GM18519 (cell line): ENCODE measurements at regions not wholly inside any gene's neighbourhood (a gene's known extent, or its start where the extent isn't known, plus 50 kb on each side); places are given as distances from the start of the nearest gene placed in this dataset.

ENCODE experiments used
- ATAC-seq: cut with Tn5 transposase; IDR thresholded peaks from one replicate; pipeline ENCODE4 v1.9.1; 2021; ENCODE audit warnings: mild to moderate bottlenecking, moderate library complexity; ENCODE audit not compliant: unreplicated experiment, low FRiP score

DNA sequence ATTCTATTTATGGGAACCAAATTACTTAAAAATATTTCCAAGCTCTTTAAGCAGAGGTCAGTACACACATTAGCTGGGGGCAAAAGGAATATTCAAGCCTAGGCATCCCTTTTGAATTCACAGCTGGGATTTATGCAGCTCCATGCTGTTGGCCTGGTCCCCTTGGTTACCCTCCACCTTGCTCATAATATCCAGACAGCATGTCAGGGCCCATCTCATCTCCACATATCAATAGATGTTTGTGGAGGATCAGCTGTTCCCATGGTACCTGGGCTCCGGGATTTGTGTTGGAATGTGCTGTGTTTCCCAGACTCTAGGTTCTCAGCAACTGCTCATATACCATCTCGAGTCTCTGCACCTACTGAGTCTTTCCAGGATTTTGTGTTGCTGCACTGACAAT, 534.8 kb downstream of the BMP2 start:
- ATAC-seq: no peak

GRCh38 chr20:7305976-7306375, 538.5 kb downstream of the BMP2 start:
- ATAC-seq: no peak

- ATAC-seq: no peak
Observed at GRCh38 chr20:7308163-7308562, 540.7 kb downstream of the BMP2 start.

DNA sequence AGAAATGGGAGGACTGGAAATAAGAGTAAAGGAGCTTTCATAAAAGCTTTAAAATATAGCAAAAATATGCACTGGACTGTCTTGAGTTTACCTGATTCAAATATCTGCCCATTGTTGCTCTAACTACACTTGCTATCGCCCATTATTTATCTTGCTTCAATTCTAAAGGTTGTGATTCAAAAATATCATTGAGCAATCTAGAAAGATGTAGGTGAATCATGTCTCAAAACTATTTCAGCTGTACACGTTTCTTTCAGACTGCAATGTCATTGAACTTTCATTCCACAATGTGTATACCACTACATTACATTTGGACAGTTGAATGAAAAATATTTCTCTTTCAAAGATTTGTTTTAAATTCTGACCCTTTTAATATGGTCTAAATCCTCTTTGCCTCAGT, 545.6 kb downstream of the BMP2 start:
- ATAC-seq: no peak

DNA sequence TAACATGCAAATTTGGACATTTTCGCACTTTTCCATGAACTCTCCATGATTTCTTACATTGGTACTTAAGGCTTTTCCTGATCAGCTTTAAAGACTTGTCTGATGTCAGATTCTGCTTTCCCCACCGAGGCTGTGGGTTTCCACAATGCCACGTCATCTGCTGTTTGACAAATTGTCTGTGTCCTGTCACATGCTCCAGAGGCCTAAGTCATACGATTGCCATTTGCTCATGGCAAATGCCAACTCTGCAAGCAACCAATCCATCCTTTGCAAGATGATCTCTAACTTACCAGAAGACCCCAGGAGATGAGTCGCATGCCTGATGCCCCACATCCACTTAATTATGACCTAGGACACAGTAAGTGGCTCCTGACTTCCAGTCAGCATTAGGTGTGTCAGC, 556.5 kb downstream of the BMP2 start:
- ATAC-seq: no peak

DNA sequence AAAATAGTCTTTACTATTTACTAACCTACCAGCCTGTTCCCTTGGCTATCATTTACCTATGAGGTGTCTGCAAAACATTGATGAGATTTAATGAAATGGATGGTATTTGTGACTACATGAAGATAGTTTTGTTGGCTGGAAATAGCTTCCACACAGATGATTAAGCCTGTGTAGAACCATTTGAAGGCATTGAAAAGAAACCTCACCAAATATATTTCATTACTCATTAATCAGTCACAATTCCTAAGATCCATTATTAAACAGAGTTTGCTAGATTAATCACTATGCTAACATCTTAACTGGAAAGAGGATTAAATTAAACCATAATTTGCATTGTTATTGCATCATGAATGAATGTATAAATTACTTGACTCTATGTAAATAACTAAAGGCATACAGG, 560.3 kb downstream of the BMP2 start:
- ATAC-seq: no peak

GRCh38 chr20:7330850-7331249, 563.4 kb downstream of the BMP2 start:
- ATAC-seq: no peak

DNA sequence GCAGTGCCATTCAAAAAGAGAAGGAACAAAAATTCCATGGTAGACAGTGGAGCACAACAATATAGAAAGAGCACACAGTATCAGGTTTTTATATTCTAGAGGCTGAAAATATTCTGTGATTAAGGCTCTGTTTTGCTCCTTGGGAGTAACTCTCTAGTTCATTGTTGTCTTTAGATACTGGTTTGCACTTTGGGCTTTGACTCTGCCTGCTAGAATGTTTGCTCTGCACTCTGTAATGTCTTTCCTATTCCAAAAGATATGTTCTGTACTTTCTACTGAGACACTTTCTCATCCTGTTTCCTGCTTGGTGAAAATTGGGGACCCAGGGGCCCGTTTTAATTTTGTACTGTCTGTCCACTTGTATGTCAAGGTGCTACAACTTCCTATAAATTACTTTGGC, 564.7 kb downstream of the BMP2 start:
- ATAC-seq: no peak

- no peak for ATAC-seq
Observed at GRCh38 chr20:7333841-7334240, 566.4 kb downstream of the BMP2 start.

GRCh38 chr20:7346026-7346425, 578.5 kb downstream of the BMP2 start:
- no peak for ATAC-seq

- ATAC-seq: no peak
Observed at GRCh38 chr20:7346562-7346961, 579.1 kb downstream of the BMP2 start.

DNA sequence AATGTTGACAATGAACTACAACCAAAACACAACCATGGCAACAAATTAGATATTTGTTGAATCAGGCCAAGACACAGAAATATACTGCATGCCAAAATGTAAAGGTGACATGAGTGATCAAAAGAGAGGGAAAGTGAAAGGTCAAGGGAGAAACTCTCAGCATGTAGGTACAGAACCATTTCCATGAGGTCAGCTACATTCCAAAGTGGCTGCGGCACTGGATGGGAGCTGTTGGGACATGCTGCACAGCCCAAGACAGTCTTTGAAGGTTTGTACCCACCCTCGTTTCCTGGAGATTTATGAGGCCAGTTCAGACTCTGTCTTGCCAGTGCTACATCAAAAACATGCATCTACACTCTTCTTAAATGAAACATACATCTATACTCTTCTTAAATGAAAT, 579.9 kb downstream of the BMP2 start:
- no peak for ATAC-seq

- ATAC-seq: no peak
Observed at GRCh38 chr20:7348253-7348652, 580.8 kb downstream of the BMP2 start.

GRCh38 chr20:7352165-7352564, 584.7 kb downstream of the BMP2 start:
- ATAC-seq: no peak

DNA sequence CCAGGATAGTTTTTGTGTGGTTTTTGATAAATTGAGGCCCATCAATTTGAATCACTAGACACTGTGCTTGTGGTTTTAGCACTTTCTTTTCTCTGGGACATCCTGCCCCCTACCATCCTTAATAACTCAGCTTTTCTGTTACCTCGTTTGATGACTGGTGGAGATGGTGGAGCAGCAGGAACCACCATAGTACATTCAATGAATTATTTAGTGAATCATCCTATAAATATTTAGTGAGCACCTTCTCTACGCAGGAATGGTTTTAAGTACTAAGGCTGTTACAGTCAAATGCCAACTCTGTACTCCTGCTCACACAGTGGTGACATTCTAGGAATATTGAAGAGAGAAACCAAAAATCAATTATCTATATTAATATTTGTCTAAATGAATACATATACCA, 585.2 kb downstream of the HAO1 start:
- ATAC-seq: no peak

DNA sequence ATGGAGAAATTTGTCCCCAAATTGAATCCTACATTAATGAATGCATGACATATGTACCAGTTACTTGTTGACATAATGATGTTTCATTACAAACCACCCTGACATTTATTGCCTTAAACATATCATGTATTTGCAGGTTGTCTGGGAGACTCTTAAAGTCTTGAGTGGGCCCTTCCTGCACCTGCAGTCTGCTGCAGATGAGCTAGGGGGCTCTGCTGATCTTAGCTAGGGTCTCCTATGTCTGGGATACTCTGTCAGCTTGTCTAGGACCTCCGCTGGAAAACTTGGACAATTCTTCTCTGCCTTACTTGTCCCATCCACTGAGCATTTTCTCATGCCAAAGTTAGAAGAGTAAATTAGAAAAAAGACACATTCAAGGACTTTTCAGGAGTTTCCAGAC, 581.6 kb downstream of the HAO1 start:
- ATAC-seq: no peak

- ATAC-seq: no peak
Observed at GRCh38 chr20:7359739-7360138, 580.5 kb downstream of the HAO1 start.

DNA sequence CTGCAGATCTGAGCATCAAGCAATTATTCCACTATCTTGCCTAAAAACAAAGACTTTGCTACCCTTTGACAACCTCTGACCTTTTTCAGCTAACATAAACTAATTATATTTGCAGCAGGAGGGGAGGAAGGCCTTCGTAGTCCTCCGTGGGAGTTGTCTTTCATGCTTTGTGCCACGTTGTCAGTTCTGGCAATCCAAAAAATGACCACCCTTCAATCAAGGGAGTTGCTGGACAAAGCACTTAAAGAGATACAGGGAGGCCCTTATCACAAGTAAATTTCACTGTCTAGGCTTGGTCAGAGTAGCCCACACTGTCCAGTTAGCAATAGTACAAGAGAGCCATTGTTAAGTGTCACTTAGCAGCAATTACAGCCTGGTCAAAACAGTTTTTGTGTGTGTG, 578.9 kb downstream of the HAO1 start:
- no peak for ATAC-seq

GRCh38 chr20:7361931-7362330, 578.3 kb downstream of the HAO1 start:
- ATAC-seq: no peak

DNA sequence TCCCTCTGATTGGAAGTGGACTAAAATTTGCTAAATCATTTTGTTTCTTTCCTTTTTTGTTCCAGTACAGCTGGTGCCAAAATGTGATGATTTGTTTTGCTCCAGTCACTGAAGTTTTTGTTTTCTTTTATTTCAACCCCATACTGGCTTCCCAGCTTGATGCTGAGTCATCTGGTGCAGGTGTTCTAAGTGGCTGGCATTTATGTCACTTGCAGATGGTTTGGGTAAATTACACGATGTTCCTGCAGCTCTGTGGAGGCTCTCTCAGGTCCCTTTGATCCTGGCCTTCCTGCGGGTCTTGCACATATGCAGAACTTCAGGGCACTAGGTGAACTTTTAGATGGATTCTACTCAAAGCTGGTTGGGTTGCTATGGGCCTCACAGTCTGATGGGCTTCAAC, 577.7 kb downstream of the HAO1 start:
- ATAC-seq: no peak

DNA sequence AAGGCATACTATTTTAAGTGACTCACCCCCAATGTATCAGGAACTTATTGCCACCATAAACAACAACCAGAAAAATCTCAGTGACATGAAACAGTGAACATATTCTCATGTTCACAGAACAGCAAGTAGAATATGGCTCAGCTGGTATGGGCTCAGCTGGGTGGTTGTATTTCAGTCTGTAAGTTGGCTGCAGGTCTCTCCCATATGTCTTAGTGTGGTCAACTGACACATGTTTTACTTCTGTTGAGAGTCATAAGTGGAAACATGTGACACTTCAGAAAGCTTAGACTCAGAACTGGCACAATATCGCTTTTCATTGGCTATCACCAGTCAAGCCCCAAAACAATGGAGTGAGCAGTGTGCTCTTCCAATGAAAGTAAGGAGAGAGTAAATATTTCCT, 574.1 kb downstream of the HAO1 start:
- ATAC-seq: no peak

- ATAC-seq: no peak
Observed at GRCh38 chr20:7371518-7372163, 568.6 kb downstream of the HAO1 start.

DNA sequence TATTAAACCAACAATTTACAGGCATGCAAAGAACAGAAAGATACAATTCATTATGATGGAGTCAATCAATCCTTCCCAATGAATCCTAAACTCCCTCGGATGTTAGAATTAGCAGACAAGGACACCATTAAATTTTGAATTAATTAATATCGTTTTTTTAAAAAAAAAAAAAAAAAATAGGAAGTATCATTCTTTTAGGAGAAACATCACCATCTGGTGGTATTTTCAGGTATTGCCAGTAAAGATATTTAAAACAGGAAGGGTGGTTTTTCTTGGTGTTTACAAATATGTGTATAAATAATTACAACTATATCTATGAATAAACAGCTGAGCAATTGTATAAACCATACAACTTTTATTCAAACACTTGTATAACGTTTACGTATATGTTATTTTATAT, 564.4 kb downstream of the HAO1 start:
- ATAC-seq: no peak
